HG02885 (cell line): ENCODE measurements at regions not wholly inside any gene's neighbourhood (a gene's known extent, or its start where the extent isn't known, plus 50 kb on each side); places are given as distances from the start of the nearest gene placed in this dataset.
"Not testable (repeated sequence)": the region's sequence is repeated elsewhere in the genome, so short reads cannot be mapped to it uniquely, and the experiment has no call there.

Experiments
- ATAC-seq: cut with Tn5 transposase; IDR thresholded peaks from one replicate; pipeline ENCODE4 v1.9.1; 2021; ENCODE audit warnings: mild to moderate bottlenecking; ENCODE audit not compliant: unreplicated experiment, poor library complexity

- ATAC-seq, result no peak
Measured at GRCh38 chr4:103895876-103896465, 176.2 kb upstream of the TACR3 start.

GRCh38 chr4:103892586-103892985, 172.8 kb upstream of the TACR3 start:
- no peak for ATAC-seq

- no peak for ATAC-seq
Measured at GRCh38 chr4:103887191-103887590, 167.4 kb upstream of the TACR3 start.

GRCh38 chr4:103885152-103885551, 165.4 kb upstream of the TACR3 start:
- ATAC-seq, result no peak

- no peak for ATAC-seq
Measured at GRCh38 chr4:103867311-103867710, 147.5 kb upstream of the TACR3 start.

GRCh38 chr4:103853627-103854026, 133.8 kb upstream of the TACR3 start:
- ATAC-seq, result no peak

GRCh38 chr4:103853146-103853545, 133.4 kb upstream of the TACR3 start:
- ATAC-seq, result no peak

GRCh38 chr4:103845075-103845474, 125.3 kb upstream of the TACR3 start:
- ATAC-seq, result no peak

- no peak for ATAC-seq
Measured at GRCh38 chr4:103842637-103843239, 123.0 kb upstream of the TACR3 start.

- no peak for ATAC-seq
Measured at GRCh38 chr4:103842076-103842475, 122.3 kb upstream of the TACR3 start.

- not testable (repeated sequence) for ATAC-seq
Measured at GRCh38 chr4:103810308-103810707, 90.5 kb upstream of the TACR3 start.

GRCh38 chr4:103802766-103803165, 83.0 kb upstream of the TACR3 start:
- no peak for ATAC-seq

GRCh38 chr4:103787057-103787456, 67.3 kb upstream of the TACR3 start:
- no peak for ATAC-seq

- ATAC-seq, result peak; percentile 5
Measured at GRCh38 chr4:103786593-103786992, 66.8 kb upstream of the TACR3 start.

GRCh38 chr4:103786014-103786413, 66.2 kb upstream of the TACR3 start:
- ATAC-seq, result peak; percentile 90

GRCh38 chr4:103778221-103778620, 58.4 kb upstream of the TACR3 start:
- ATAC-seq, result no peak

GRCh38 chr4:103774326-103774825, 54.6 kb upstream of the TACR3 start:
- no peak for ATAC-seq

- no peak for ATAC-seq
Measured at GRCh38 chr4:103773691-103774231, 54.0 kb upstream of the TACR3 start.
